ENCODE measurements at regions not wholly inside any gene's neighbourhood (a gene's known extent, or its start where the extent isn't known, plus 50 kb on each side); places are given as distances from the start of the nearest gene placed in this dataset.

GRCh38 chr5:93076096-93076495 lies 504.9 kb downstream of the NR2F1-AS1 start:
- no peak for TF ChIP-seq CTCF (IDR thresholded peaks at IDR 0.05; ENCODE audit: insufficient read depth, low read depth, low read length)
- DNase-seq (ENCODE audit: low read depth) = no peak
- H3K27me3 ChIP-seq (ENCODE audit: control insufficient read depth, insufficient read depth, low read length) = no peaks in the 10 kb centered on the region
- ChIA-PET POLR2A (no interaction called here), CTCF (interaction anchor here (0.6 to 1.0 kb wide), 3 partner anchors 24 to 516 kb away, joined by 3 to 4 read pairs (median 3); no protein-coding TSS in a partner anchor)
- no peak overlapping the region for H3K4me3 ChIP-seq (ENCODE audit: low read depth, low read length)
- H3K36me3 ChIP-seq (ENCODE audit: control insufficient read depth, insufficient read depth, low read length) = no peaks in the 10 kb centered on the region

- Histone ChIP-seq H3K4me3 (ENCODE audit: low read depth, low read length) (no peak overlapping the region), H3K27me3 (ENCODE audit: control insufficient read depth, insufficient read depth, low read length) (no peaks in the 10 kb centered on the region), H3K36me3 (ENCODE audit: control insufficient read depth, insufficient read depth, low read length) (no peaks in the 10 kb centered on the region)
- CTCF ChIA-PET = interaction anchor here (0.6 kb wide), 1 partner anchor 158 kb away, joined by 3 read pairs; no protein-coding TSS in a partner anchor
- POLR2A ChIA-PET = no interaction called here
- TF ChIP-seq CTCF (IDR thresholded peaks at IDR 0.05; ENCODE audit: insufficient read depth, low read depth, low read length) = no peak
- DNase-seq (ENCODE audit: low read depth) = no peak
Observed at GRCh38 chr5:93073547-93073946, 507.5 kb downstream of the NR2F1-AS1 start.

- POLR2A ChIA-PET = no interaction called here
- Histone ChIP-seq H3K36me3 (ENCODE audit: control insufficient read depth, insufficient read depth, low read length) (no peaks in the 10 kb centered on the region), H3K4me3 (ENCODE audit: low read depth, low read length) (no peak overlapping the region), H3K27me3 (ENCODE audit: control insufficient read depth, insufficient read depth, low read length) (no peaks in the 10 kb centered on the region)
- TF ChIP-seq CTCF (IDR thresholded peaks at IDR 0.05; ENCODE audit: insufficient read depth, low read depth, low read length) = no peak
- DNase-seq (ENCODE audit: low read depth) = no peak
- CTCF ChIA-PET = no interaction called here
Observed at GRCh38 chr5:93072831-93073459, 508.1 kb downstream of the NR2F1-AS1 start.

GRCh38 chr5:93071710-93072109 lies 509.3 kb downstream of the NR2F1-AS1 start:
- no peak overlapping the region for H3K4me3 ChIP-seq (ENCODE audit: low read depth, low read length)
- ChIA-PET POLR2A (no interaction called here), CTCF (no interaction called here)
- DNase-seq (ENCODE audit: low read depth) = no peak
- no peak for TF ChIP-seq CTCF (IDR thresholded peaks at IDR 0.05; ENCODE audit: insufficient read depth, low read depth, low read length)
- no peaks in the 10 kb centered on the region for H3K36me3 ChIP-seq (ENCODE audit: control insufficient read depth, insufficient read depth, low read length)
- H3K27me3 ChIP-seq (ENCODE audit: control insufficient read depth, insufficient read depth, low read length) = no peaks in the 10 kb centered on the region

GRCh38 chr5:93070938-93071337 lies 510.1 kb downstream of the NR2F1-AS1 start:
- ChIA-PET POLR2A (no interaction called here), CTCF (no interaction called here)
- TF ChIP-seq CTCF (IDR thresholded peaks at IDR 0.05; ENCODE audit: insufficient read depth, low read depth, low read length) = no peak
- H3K4me3 ChIP-seq (ENCODE audit: low read depth, low read length) = no peak overlapping the region
- no peak for DNase-seq (ENCODE audit: low read depth)
- no peaks in the 10 kb centered on the region for H3K36me3 ChIP-seq (ENCODE audit: control insufficient read depth, insufficient read depth, low read length)
- H3K27me3 ChIP-seq (ENCODE audit: control insufficient read depth, insufficient read depth, low read length) = no peaks in the 10 kb centered on the region
